GM12878 (cell line): ENCODE measurements at regions not wholly inside any gene's neighbourhood (a gene's known extent, or its start where the extent isn't known, plus 50 kb on each side); places are given as distances from the start of the nearest gene placed in this dataset.

ENCODE experiments used
- ATAC-seq: fragments of 200-7000 bp; cut with Tn5 transposase; 3 replicates; pipeline ENCODE4 v1.9.1; 2020; ENCODE audit warnings: mild to moderate bottlenecking, moderate library complexity
- BruUV-seq: library from RNA; stranded (reverse); fragments of 400-500 nt; replicated peaks from 2 replicates; lab custom pipeline; 2021; lab: Mats Ljungman, UMichigan
- CTCF ChIA-PET: fragments of 300-600 bp; sonication (Branson Sonifier 250); formaldehyde crosslinking; extraction: SDS; loops from one replicate; lab custom pipeline; 2021; ENCODE audit warnings: inconsistent platforms; lab: Yijun Ruan, JAX
- POLR2A ChIA-PET: fragments of 350-600 bp; formaldehyde crosslinking; extraction: SDS; loops from one replicate; lab custom pipeline; 2021; ENCODE audit warnings: inconsistent platforms; lab: Charles Lee
- RAD21 ChIA-PET: fragments of 300-600 bp; sonication (Branson Sonifier 250); formaldehyde crosslinking; loops from one replicate; lab custom pipeline; 2023; ENCODE audit warnings: antibody characterized with exemption; ENCODE audit not compliant: unreplicated experiment; lab: Charles Lee
- SMC1A ChIA-PET: fragments of 300-600 bp; sonication (Branson Sonifier 250); formaldehyde crosslinking; loops from one replicate; lab custom pipeline; 2023; ENCODE audit not compliant: unreplicated experiment, uncharacterized antibody; lab: Charles Lee
- DNase-seq: peaks from one replicate; pipeline ENCODE4 v3.0.0-alpha.2; 2011; ENCODE audit warnings: low read depth, low spot score
- FAIRE-seq: peaks from 3 replicates; lab custom pipeline; 2011; peaks lifted over from hg19 to GRCh38; lab: Jason Lieb, UNC
- H2AFZ ChIP-seq: 2 replicates; pipeline ENCODE4 v1.6.0; 2011; ENCODE audit warnings: low read depth, low read length, control low read depth; ENCODE audit not compliant: control insufficient read depth
- H3K27ac ChIP-seq: 2 replicates; pipeline ENCODE4 v1.5.1; 2011; ENCODE audit warnings: control low read depth; ENCODE audit not compliant: control insufficient read depth, insufficient read depth
- H3K27me3 ChIP-seq, 2 experiments: replicated peaks in 1 of 2; 2 replicates each; pipeline versions ENCODE4 v1.6.0 to v1.6.1; 2011; ENCODE audit warnings: low read length in 1 of 2; ENCODE audit not compliant: control insufficient read depth in 2 of 2, insufficient read depth in 2 of 2
- H3K36me3 ChIP-seq, 2 experiments: 2 replicates each; pipeline ENCODE4 v1.5.1; 2011; ENCODE audit warnings: low read length in 1 of 2; ENCODE audit not compliant: control insufficient read depth in 2 of 2, insufficient read depth in 2 of 2
- H3K4me1 ChIP-seq: 2 replicates; pipeline ENCODE4 v1.6.1; 2011; ENCODE audit warnings: mild to moderate bottlenecking, low read length, moderate library complexity, mixed read lengths; ENCODE audit not compliant: control insufficient read depth, insufficient read depth
- H3K4me2 ChIP-seq: 2 replicates; pipeline ENCODE4 v1.6.0; 2011; ENCODE audit warnings: control low read depth; ENCODE audit not compliant: control insufficient read depth, insufficient read depth
- H3K4me3 ChIP-seq: fragments of 200-600 bp; sonication (generic); 2 replicates; pipeline ENCODE4 v1.5.1; 2016
- H3K79me2 ChIP-seq: 2 replicates; pipeline ENCODE4 v1.6.0; 2011; ENCODE audit warnings: low read length; ENCODE audit not compliant: control insufficient read depth, insufficient read depth
- H3K9ac ChIP-seq: 2 replicates; pipeline ENCODE4 v1.8.0; 2011; ENCODE audit warnings: low read length, control low read depth, mixed read lengths; ENCODE audit not compliant: control insufficient read depth, insufficient read depth
- H3K9me3 ChIP-seq: replicated peaks from 3 replicates; pipeline ENCODE4 v1.5.1; 2011; ENCODE audit warnings: mild to moderate bottlenecking, low read length; ENCODE audit not compliant: control insufficient read depth, insufficient read depth
- H4K20me1 ChIP-seq: 2 replicates; pipeline ENCODE4 v1.6.0; 2011; ENCODE audit not compliant: control insufficient read depth, insufficient read depth
- CBFB ChIP-seq: IDR thresholded peaks from 2 replicates; pipeline ENCODE4 v1.6.1; 2016; ENCODE audit warnings: antibody characterized with exemption, low read depth
- CBX5 ChIP-seq: sonication (generic); IDR thresholded peaks from 2 replicates; pipeline ENCODE4 v1.6.1; 2016; ENCODE audit warnings: low read depth, moderate library complexity, mild to moderate bottlenecking, inconsistent platforms
- CEBPZ ChIP-seq: fragments of 150-350 bp; IDR thresholded peaks from 2 replicates; pipeline ENCODE4 v1.6.1; 2016; ENCODE audit warnings: low read depth, low read length
- ELK1 ChIP-seq: IDR thresholded peaks from 2 replicates; pipeline ENCODE4 v1.6.1; 2012; ENCODE audit warnings: low read depth, low read length, improper control_type of control experiment
- EP300 ChIP-seq, 2 experiments: fragments of 150-350 bp in 1 of 2; IDR thresholded peaks; 2 replicates each; pipeline ENCODE4 v1.6.1; 2011 to 2012; ENCODE audit warnings: low read depth in 2 of 2, low read length in 2 of 2, borderline replicate concordance in 1 of 2, improper control_type of control experiment in 1 of 2, inconsistent platforms in 1 of 2; ENCODE audit not compliant: control insufficient read depth in 1 of 2
- RBBP5 ChIP-seq: fragments of 200-600 bp; sonication (generic); conservative IDR thresholded peaks from 2 replicates; pipeline ENCODE4 v1.6.1; 2016
- RELB ChIP-seq: fragments of 450-650 bp; IDR thresholded peaks from 2 replicates; pipeline ENCODE4 v1.6.1; 2017; ENCODE audit warnings: low read depth, mild to moderate bottlenecking, moderate library complexity
- SIN3A ChIP-seq: IDR thresholded peaks from 2 replicates; pipeline ENCODE4 v1.6.1; 2012; ENCODE audit warnings: low read depth, low read length, improper control_type of control experiment
- YY1 ChIP-seq: IDR thresholded peaks from 2 replicates; pipeline ENCODE4 v1.6.1; 2011; ENCODE audit warnings: low read depth, mild to moderate bottlenecking, low read length
- ZNF384 ChIP-seq: IDR thresholded peaks from 2 replicates; pipeline ENCODE4 v1.6.1; 2012; ENCODE audit warnings: low read depth, mild to moderate bottlenecking, low read length, improper control_type of control experiment, borderline replicate concordance
- WGBS: methylation state at CpG from one replicate; pipeline ENCODE4 v1.1.6; 2016; ENCODE audit warnings: low lambda C conversion rate; ENCODE audit not compliant: insufficient replicate concordance, insufficient coverage; ENCODE audit errors: missing lambda C conversion rate; 5-methylcytosine and 5-hydroxymethylcytosine counted together
- in situ Hi-C: fragments of 300-500 bp; cut with MboI; formaldehyde crosslinking; loops from 9 replicates; pipeline ENCODE4 v1.14.3; 2018; ENCODE audit warnings: mixed read lengths
- intact Hi-C: fragments of 100-400 bp; cut with micrococcal nuclease; formaldehyde crosslinking; loops from one replicate; pipeline ENCODE4 v1.14.2; 2022; ENCODE audit not compliant: unreplicated experiment

- RAD21 ChIA-PET = no interaction called here
- Histone ChIP-seq H3K9me3 (no peaks in the 10 kb centered on the region), H3K36me3 (no peaks in the 10 kb centered on the region), H3K79me2 (no peaks in the 10 kb centered on the region), H3K4me2 (no peak overlapping the region), H2AFZ (no peak overlapping the region), H3K27me3 (no peaks in the 10 kb centered on the region), H3K27ac (no peak overlapping the region), H4K20me1 (no peaks in the 10 kb centered on the region), H3K9ac (no peak overlapping the region), H3K4me3 (no peak overlapping the region), H3K4me1 (no peaks in the 10 kb centered on the region)
- SMC1A ChIA-PET = no interaction called here
- ATAC-seq (no peak), FAIRE-seq (no peak), DNase-seq (no peak)
- no peak for TF ChIP-seq YY1
- no peak for TF ChIP-seq ELK1
- no peak for TF ChIP-seq SIN3A
- no peak for TF ChIP-seq EP300 (IDR thresholded peaks at IDR 0.05; ENCODE audit: borderline replicate concordance in 1 of 2, control insufficient read depth in 1 of 2, low read depth in 2 of 2, low read length in 2 of 2)
- TF ChIP-seq CBX5 = no peak
- no peak for TF ChIP-seq CBFB
- TF ChIP-seq RBBP5 = no peak
- TF ChIP-seq ZNF384 = no peak
- 0% methylated on average over 3 of the region's 3 CpGs for WGBS
- intact Hi-C loops (no loop called here), in situ Hi-C loops (no loop called here)
- CTCF ChIA-PET = no interaction called here
- BruUV-seq = no TSS peak
- POLR2A ChIA-PET = no interaction called here
These were observed 679.8 kb downstream of the TDRD15 start for GRCh38 chr2:21803550-21803949.

- no peaks in the 10 kb centered on the region for H3K4me1 ChIP-seq
- no peaks in the 10 kb centered on the region for H3K79me2 ChIP-seq
- WGBS = 4% methylated on average over 3 of the region's 3 CpGs
- H3K9ac ChIP-seq = no peak overlapping the region
- H2AFZ ChIP-seq = no peak overlapping the region
- RAD21 ChIA-PET = no interaction called here
- SMC1A ChIA-PET = no interaction called here
- H4K20me1 ChIP-seq = no peaks in the 10 kb centered on the region
- no peak overlapping the region for H3K27ac ChIP-seq
- FAIRE-seq (no peak), ATAC-seq (no peak), DNase-seq (no peak)
- POLR2A ChIA-PET = no interaction called here
- no peaks in the 10 kb centered on the region for H3K9me3 ChIP-seq
- H3K36me3 ChIP-seq = no peaks in the 10 kb centered on the region
- no peak overlapping the region for H3K4me2 ChIP-seq
- in situ Hi-C loops = no loop called here
- CTCF ChIA-PET = no interaction called here
- no TSS peak for BruUV-seq
- no peaks in the 10 kb centered on the region for H3K27me3 ChIP-seq
- no peak overlapping the region for H3K4me3 ChIP-seq
- intact Hi-C loops = no loop called here
- TF ChIP-seq RELB = no peak
- no peak for TF ChIP-seq CEBPZ
These were observed 680.4 kb downstream of the TDRD15 start for GRCh38 chr2:21804151-21804550.
